H1 (cell line): ENCODE measurements at regions not wholly inside any gene's neighbourhood (a gene's known extent, or its start where the extent isn't known, plus 50 kb on each side); places are given as distances from the start of the nearest gene placed in this dataset.

ENCODE experiments used
- NRF1 ChIP-seq: IDR thresholded peaks from 2 replicates; pipeline ENCODE4 v1.6.1; 2011; ENCODE audit warnings: mild to moderate bottlenecking, low read depth, low read length, improper control_type of control experiment

DNA sequence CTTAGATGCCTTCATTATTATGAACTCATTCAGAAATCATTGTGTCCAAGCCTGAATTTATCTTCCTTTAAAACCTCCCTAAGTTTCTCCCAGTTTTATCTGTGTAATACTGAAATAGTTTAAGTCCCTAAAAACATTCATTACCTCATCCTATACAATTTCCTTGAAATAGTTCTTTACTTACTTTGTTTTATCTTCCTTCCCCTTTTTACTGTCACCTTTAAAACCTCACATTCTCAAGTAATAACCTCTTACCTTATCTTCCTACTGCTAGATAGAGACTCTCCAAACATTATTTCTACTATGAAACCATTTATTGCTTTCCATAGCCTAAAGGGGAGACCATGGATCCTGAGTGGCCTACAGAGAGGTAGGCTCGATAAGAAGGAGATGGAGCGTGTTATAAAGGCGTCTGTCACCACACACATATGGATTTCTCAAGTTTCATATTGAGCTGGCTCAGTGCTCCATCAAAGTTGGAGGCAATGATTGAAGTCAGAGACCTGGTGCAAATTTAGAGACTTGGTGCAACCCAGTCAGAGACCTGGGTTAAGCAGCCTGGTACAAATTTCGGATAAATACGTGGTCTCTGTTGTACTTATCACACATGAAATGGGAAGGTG is 140.4 kb downstream of the NFKBIZ start (continued):
- TF ChIP-seq NRF1: no peak
